Small intestine (tissue), 7 donors: ENCODE measurements at regions not wholly inside any gene's neighbourhood (a gene's known extent, or its start where the extent isn't known, plus 50 kb on each side); places are given as distances from the start of the nearest gene placed in this dataset.

ENCODE experiments used
- DNase-seq, 2 donors: peaks; one replicate each; pipeline versions ENCODE4 v3.0.0 to v3.0.0-alpha.2; 2013
- FAIRE-seq: peaks from 2 replicates; lab custom pipeline; 2012; peaks lifted over from hg19 to GRCh38; lab: Jason Lieb, UNC
- H3K27ac ChIP-seq, 3 donors: one replicate each; pipeline ENCODE4 v1.5.1; 2013; ENCODE audit warnings: low read length in 2 of 3, mild to moderate bottlenecking in 2 of 3, control low read depth in 1 of 3, inconsistent platforms in 1 of 3, low read depth in 1 of 3, moderate library complexity in 1 of 3
- H3K27me3 ChIP-seq, 3 donors: one replicate each; pipeline ENCODE4 v1.6.1; 2013; ENCODE audit warnings: low read length in 3 of 3, inconsistent platforms in 1 of 3; ENCODE audit not compliant: control insufficient read depth in 3 of 3, insufficient read depth in 3 of 3
- H3K36me3 ChIP-seq, 3 donors: one replicate each; pipeline ENCODE4 v1.6.1; 2013; ENCODE audit warnings: low read length in 3 of 3, inconsistent platforms in 1 of 3, low read depth in 1 of 3, mild to moderate bottlenecking in 1 of 3, moderate library complexity in 1 of 3; ENCODE audit not compliant: control insufficient read depth in 3 of 3, insufficient read depth in 2 of 3
- H3K4me1 ChIP-seq, 3 donors: one replicate each; pipeline ENCODE4 v1.6.1; 2013; ENCODE audit warnings: low read length in 2 of 3, inconsistent platforms in 1 of 3, low read depth in 1 of 3, mild to moderate bottlenecking in 1 of 3, moderate library complexity in 1 of 3; ENCODE audit not compliant: control insufficient read depth in 3 of 3, insufficient read depth in 2 of 3
- H3K4me3 ChIP-seq, 3 donors: one replicate each; pipeline ENCODE4 v1.5.1; 2013; ENCODE audit warnings: low read length in 3 of 3, control low read depth in 1 of 3, inconsistent platforms in 1 of 3, low read depth in 1 of 3, mild to moderate bottlenecking in 1 of 3, moderate library complexity in 1 of 3
- H3K9me3 ChIP-seq, 2 donors: one replicate each; pipeline ENCODE4 v1.6.1; 2013; ENCODE audit warnings: low read depth in 1 of 2, low read length in 1 of 2; ENCODE audit not compliant: control insufficient read depth in 2 of 2, insufficient read depth in 1 of 2
- WGBS, 3 donors: extraction: QIAGEN DNeasy Blood & Tissue Kit; methylation state at CpG; one replicate each; pipeline ENCODE4 v1.1.7; 2013; 5-methylcytosine and 5-hydroxymethylcytosine counted together
- donor health status: healthy with polysubstance abuse.
- donor health status: control.
- donor health status: control.
- donor health status: Bipolar disorder and iron deficiency.
- donor health status: healthy.

GRCh38 chr20:60389441-60389840 lies 431.2 kb downstream of the CDH26 start:
- no peaks in the 10 kb centered on the region for H3K27me3 ChIP-seq
- H3K4me3 ChIP-seq = no peak overlapping the region
- no peaks in the 10 kb centered on the region for H3K4me1 ChIP-seq
- no peaks in the 10 kb centered on the region for H3K36me3 ChIP-seq
- DNase-seq (no peak), FAIRE-seq (no peak)
- H3K9me3 ChIP-seq = no peaks in the 10 kb centered on the region
- no peak overlapping the region for H3K27ac ChIP-seq

GRCh38 chr20:60389882-60390281 lies 431.7 kb downstream of the CDH26 start:
- Histone ChIP-seq H3K4me3 (no peak overlapping the region), H3K27ac (no peak overlapping the region), H3K9me3 (no peaks in the 10 kb centered on the region), H3K4me1 (no peaks in the 10 kb centered on the region), H3K27me3 (no peaks in the 10 kb centered on the region), H3K36me3 (no peaks in the 10 kb centered on the region)
- DNase-seq (no peak), FAIRE-seq (no peak)
- WGBS, 3 donors = 51 to 72% (median 67%) methylated on average over 7 of the region's 7 CpGs

GRCh38 chr20:60395991-60396390 lies 437.8 kb downstream of the CDH26 start:
- Histone ChIP-seq H3K4me1 (no peaks in the 10 kb centered on the region), H3K36me3 (no peaks in the 10 kb centered on the region), H3K27me3 (no peaks in the 10 kb centered on the region), H3K27ac (no peak overlapping the region), H3K9me3 (no peaks in the 10 kb centered on the region), H3K4me3 (no peak overlapping the region)
- 40 to 46% (median 41%) methylated on average over 3 of the region's 3 CpGs for WGBS, 3 donors
- FAIRE-seq (no peak), DNase-seq (no peak)

- DNase-seq (no peak), FAIRE-seq (no peak)
- Histone ChIP-seq H3K9me3 (no peaks in the 10 kb centered on the region), H3K4me1 (no peaks in the 10 kb centered on the region), H3K4me3 (no peak overlapping the region), H3K27ac (no peak overlapping the region), H3K27me3 (no peaks in the 10 kb centered on the region), H3K36me3 (no peaks in the 10 kb centered on the region)
- 93 to 98% (median 96%) methylated on average over 1 of the region's 1 CpG for WGBS, 3 donors
Measured at GRCh38 chr20:60400567-60400966, 442.3 kb downstream of the CDH26 start.

- DNase-seq = no peak
- H3K4me1 ChIP-seq = no peaks in the 10 kb centered on the region
- H3K27me3 ChIP-seq = no peaks in the 10 kb centered on the region
- no peak for FAIRE-seq
- no peak overlapping the region for H3K4me3 ChIP-seq
- WGBS, 3 donors = 67 to 72% (median 69%) methylated on average over 8 of the region's 8 CpGs
- H3K27ac ChIP-seq = no peak overlapping the region
- H3K9me3 ChIP-seq = no peaks in the 10 kb centered on the region
- no peaks in the 10 kb centered on the region for H3K36me3 ChIP-seq
Measured at GRCh38 chr20:60402189-60403058, 444.2 kb downstream of the CDH26 start.

- Histone ChIP-seq H3K36me3 (no peaks in the 10 kb centered on the region), H3K4me3 (no peak overlapping the region), H3K27me3 (no peaks in the 10 kb centered on the region), H3K4me1 (no peaks in the 10 kb centered on the region), H3K9me3 (peaks cover 0 to under 1% of the 10 kb centered on the region in 2 donors), H3K27ac (no peak overlapping the region)
- WGBS, 3 donors = 70 to 76% (median 74%) methylated on average over 8 of the region's 8 CpGs
- no peak for FAIRE-seq
- no peak for DNase-seq
Measured at GRCh38 chr20:60403105-60403741, 445.0 kb downstream of the CDH26 start.

- no peak for FAIRE-seq
- H3K27me3 ChIP-seq = no peaks in the 10 kb centered on the region
- WGBS, 3 donors = 71 to 78% (median 75%) methylated on average over 10 of the region's 10 CpGs
Measured at GRCh38 chr20:60407011-60407771, 449.0 kb downstream of the CDH26 start.

GRCh38 chr20:60407938-60408337 lies 449.7 kb downstream of the CDH26 start:
- no peaks in the 10 kb centered on the region for H3K36me3 ChIP-seq
- DNase-seq (no peak), FAIRE-seq (no peak)
- peaks cover 0 to 7% of the 10 kb centered on the region in 2 donors for H3K9me3 ChIP-seq
- H3K27me3 ChIP-seq = no peaks in the 10 kb centered on the region
- H3K4me3 ChIP-seq = no peak overlapping the region
- 54 to 60% (median 55%) methylated on average over 1 of the region's 1 CpG for WGBS, 3 donors
- no peak overlapping the region for H3K27ac ChIP-seq
- H3K4me1 ChIP-seq = no peaks in the 10 kb centered on the region

More at GRCh38 chr20:60407011-60407771, 449.0 kb downstream of the CDH26 start:
- no peaks in the 10 kb centered on the region for H3K4me1 ChIP-seq
- peaks cover 0 to 7% of the 10 kb centered on the region in 2 donors for H3K9me3 ChIP-seq
- no peak for DNase-seq
- H3K4me3 ChIP-seq = no peak overlapping the region
- no peaks in the 10 kb centered on the region for H3K36me3 ChIP-seq
- no peak overlapping the region for H3K27ac ChIP-seq
